Gastroesophageal sphincter (tissue), 4 donors: ENCODE measurements at regions not wholly inside any gene's neighbourhood (a gene's known extent, or its start where the extent isn't known, plus 50 kb on each side); places are given as distances from the start of the nearest gene placed in this dataset.
"Not testable (repeated sequence)": the region's sequence is repeated elsewhere in the genome, so short reads cannot be mapped to it uniquely, and the experiment has no call there.

ENCODE experiments used
- ATAC-seq: fragments of 150-250 bp; one replicate; pipeline ENCODE4 v1.9.1; 2016; ENCODE audit warnings: mild to moderate bottlenecking, moderate library complexity
- H3K27ac ChIP-seq, 4 donors: fragments of 200-600 bp; sonication (generic) in 3 of 4; 1 replicate in 3 of 4; 2 replicates in 1 of 4; pipeline ENCODE4 v1.5.1; 2016 to 2019
- H3K27me3 ChIP-seq: fragments of 200-600 bp; sonication (generic); one replicate; pipeline ENCODE4 v1.5.1; 2019
- H3K36me3 ChIP-seq, 2 donors: fragments of 200-600 bp; sonication (generic); one replicate each; pipeline ENCODE4 v1.5.1; 2019; ENCODE audit warnings: control low read depth in 1 of 2
- H3K4me1 ChIP-seq, 3 donors: fragments of 200-600 bp; sonication (generic); 1 replicate in 2 of 3; 2 replicates in 1 of 3; pipeline ENCODE4 v1.5.1; 2016 to 2019; ENCODE audit warnings: control low read depth in 2 of 3
- H3K4me3 ChIP-seq, 2 donors: fragments of 200-600 bp; sonication (generic); one replicate each; pipeline ENCODE4 v1.5.1; 2019; ENCODE audit warnings: mild to moderate bottlenecking in 1 of 2, moderate library complexity in 1 of 2
- H3K9me3 ChIP-seq, 3 donors: fragments of 200-600 bp; sonication (generic); one replicate each; pipeline ENCODE4 v1.5.1; 2017 to 2019; ENCODE audit warnings: control low read depth in 2 of 3
- CTCF ChIP-seq, 4 experiments: fragments of 200-600 bp in 2 of 4; fragments of 450-650 bp in 2 of 4; sonication (generic) in 1 of 4; IDR thresholded peaks; one replicate each; pipeline ENCODE4 v1.5.1; 2017 to 2019; ENCODE audit warnings: antibody characterized with exemption in 4 of 4, mild to moderate bottlenecking in 2 of 4, moderate library complexity in 2 of 4
- EP300 ChIP-seq: sonication (generic); formaldehyde crosslinking; IDR thresholded peaks from one replicate; pipeline ENCODE4 v1.6.1; 2017; ENCODE audit warnings: antibody characterized with exemption, mild to moderate bottlenecking
- POLR2A ChIP-seq, 2 donors: fragments of 450-650 bp; IDR thresholded peaks; one replicate each; pipeline ENCODE4 v1.6.1; 2017; ENCODE audit warnings: antibody characterized with exemption in 2 of 2, mild to moderate bottlenecking in 2 of 2, moderate library complexity in 1 of 2
- POLR2AphosphoS5 ChIP-seq: sonication (generic); formaldehyde crosslinking; IDR thresholded peaks from one replicate; pipeline ENCODE4 v1.6.1; 2017; ENCODE audit warnings: antibody characterized with exemption
- WGBS, 2 donors: methylation state at CpG; one replicate each; pipeline ENCODE4 v1.1.5; 2018; ENCODE audit warnings: low coverage in 1 of 2; 5-methylcytosine and 5-hydroxymethylcytosine counted together

GRCh38 chr10:64358907-64359306 is 837.7 kb downstream of the REEP3 start:
- H3K27ac ChIP-seq, result no peak overlapping the region
- H3K36me3 ChIP-seq, result no peaks in the 10 kb centered on the region
- no peaks in the 10 kb centered on the region for H3K4me1 ChIP-seq
- no peak for ATAC-seq
- H3K27me3 ChIP-seq, result no peaks in the 10 kb centered on the region
- H3K9me3 ChIP-seq, result peaks cover 0 to 7% (median 0%) of the 10 kb centered on the region in 3 donors
- TF ChIP-seq POLR2AphosphoS5 (no peak), EP300 (no peak), POLR2A (IDR thresholded peaks at IDR 0.05) (no peak), CTCF (IDR thresholded peaks at IDR 0.05) (no peak)
- no peak overlapping the region for H3K4me3 ChIP-seq
- whole genome bisulfite sequencing, 2 donors, result 25 to 54% methylated on average over 3 to 4 of the region's 4 CpGs

- 73 to 89% methylated on average over 4 to 5 of the region's 6 CpGs for WGBS, 2 donors
- not testable (repeated sequence) for ATAC-seq, H3K27me3 ChIP-seq, H3K4me3 ChIP-seq, H3K36me3 ChIP-seq, H3K9me3 ChIP-seq, H3K27ac ChIP-seq, H3K4me1 ChIP-seq
Measured at GRCh38 chr10:64360240-64360639, 839.0 kb downstream of the REEP3 start.

GRCh38 chr10:64363687-64364086 is 842.5 kb downstream of the REEP3 start:
- H3K27ac ChIP-seq, result no peak overlapping the region
- WGBS, 2 donors, result 54 to 57% methylated on average over 1 of the region's 1 CpG

GRCh38 chr10:64365663-64366062 is 844.5 kb downstream of the REEP3 start:
- no peaks in the 10 kb centered on the region for H3K9me3 ChIP-seq
- H3K4me3 ChIP-seq, result no peak overlapping the region
- H3K27ac ChIP-seq, result no peak overlapping the region
- H3K36me3 ChIP-seq, result no peaks in the 10 kb centered on the region
- 79 to 82% methylated on average over 3 of the region's 3 CpGs for WGBS, 2 donors
- no peaks in the 10 kb centered on the region for H3K27me3 ChIP-seq
- ATAC-seq, result no peak
- TF ChIP-seq POLR2A (IDR thresholded peaks at IDR 0.05) (no peak), POLR2AphosphoS5 (no peak), CTCF (IDR thresholded peaks at IDR 0.05) (no peak), EP300 (no peak)
- no peaks in the 10 kb centered on the region for H3K4me1 ChIP-seq

More at GRCh38 chr10:64363687-64364086, 842.5 kb downstream of the REEP3 start:
- TF ChIP-seq POLR2A (IDR thresholded peaks at IDR 0.05) (no peak), CTCF (IDR thresholded peaks at IDR 0.05) (no peak), POLR2AphosphoS5 (no peak), EP300 (no peak)
- ATAC-seq, result no peak
- Histone ChIP-seq H3K4me1 (no peaks in the 10 kb centered on the region), H3K27me3 (no peaks in the 10 kb centered on the region), H3K9me3 (peaks cover 0 to 7% (median 0%) of the 10 kb centered on the region in 3 donors), H3K4me3 (no peak overlapping the region), H3K36me3 (no peaks in the 10 kb centered on the region)

GRCh38 chr10:64368298-64368697 is 847.1 kb downstream of the REEP3 start:
- WGBS, 2 donors, result 57 to 76% methylated on average over 3 of the region's 3 CpGs
- no peaks in the 10 kb centered on the region for H3K4me1 ChIP-seq
- H3K4me3 ChIP-seq, result no peak overlapping the region
- no peaks in the 10 kb centered on the region for H3K9me3 ChIP-seq
- no peak overlapping the region for H3K27ac ChIP-seq
- H3K36me3 ChIP-seq, result no peaks in the 10 kb centered on the region
- TF ChIP-seq POLR2AphosphoS5 (no peak), EP300 (no peak), POLR2A (IDR thresholded peaks at IDR 0.05) (no peak), CTCF (IDR thresholded peaks at IDR 0.05) (no peak)
- H3K27me3 ChIP-seq, result no peaks in the 10 kb centered on the region
- ATAC-seq, result no peak
